HepG2 (cell line): ENCODE measurements at regions not wholly inside any gene's neighbourhood (a gene's known extent, or its start where the extent isn't known, plus 50 kb on each side); places are given as distances from the start of the nearest gene placed in this dataset.

ENCODE experiments used
- MIXL1 ChIP-seq: IDR thresholded peaks from 2 replicates; pipeline ENCODE4 v1.6.1; 2016
- NFYB ChIP-seq: sonication (generic); formaldehyde crosslinking; IDR thresholded peaks from 2 replicates; pipeline ENCODE4 v1.4.0; 2020; ENCODE audit warnings: missing genetic modification reagents
- TF ChIP-seq, protein P1 (sequence below): sonication (generic); formaldehyde crosslinking; IDR thresholded peaks from one replicate; pipeline ENCODE4 v1.5.1; 2020; ENCODE audit warnings: mild to moderate bottlenecking, missing genetic modification reagents; ENCODE audit errors: not compliant biosample characterization
- TF ChIP-seq, protein P2 (sequence below), 2 experiments: sonication (generic) in 1 of 2; formaldehyde crosslinking in 1 of 2; IDR thresholded peaks; 2 replicates each; pipeline versions ENCODE4 v1.5.1 to v1.6.1; 2011 to 2020; ENCODE audit warnings: borderline replicate concordance in 1 of 2, low read depth in 1 of 2, low read length in 1 of 2, mild to moderate bottlenecking in 1 of 2, missing genetic modification reagents in 1 of 2, moderate library complexity in 1 of 2

GRCh38 chr14:82354126-82354525, 820.5 kb upstream of the SEL1L start (continued):
- TF ChIP-seq, protein P1, sequence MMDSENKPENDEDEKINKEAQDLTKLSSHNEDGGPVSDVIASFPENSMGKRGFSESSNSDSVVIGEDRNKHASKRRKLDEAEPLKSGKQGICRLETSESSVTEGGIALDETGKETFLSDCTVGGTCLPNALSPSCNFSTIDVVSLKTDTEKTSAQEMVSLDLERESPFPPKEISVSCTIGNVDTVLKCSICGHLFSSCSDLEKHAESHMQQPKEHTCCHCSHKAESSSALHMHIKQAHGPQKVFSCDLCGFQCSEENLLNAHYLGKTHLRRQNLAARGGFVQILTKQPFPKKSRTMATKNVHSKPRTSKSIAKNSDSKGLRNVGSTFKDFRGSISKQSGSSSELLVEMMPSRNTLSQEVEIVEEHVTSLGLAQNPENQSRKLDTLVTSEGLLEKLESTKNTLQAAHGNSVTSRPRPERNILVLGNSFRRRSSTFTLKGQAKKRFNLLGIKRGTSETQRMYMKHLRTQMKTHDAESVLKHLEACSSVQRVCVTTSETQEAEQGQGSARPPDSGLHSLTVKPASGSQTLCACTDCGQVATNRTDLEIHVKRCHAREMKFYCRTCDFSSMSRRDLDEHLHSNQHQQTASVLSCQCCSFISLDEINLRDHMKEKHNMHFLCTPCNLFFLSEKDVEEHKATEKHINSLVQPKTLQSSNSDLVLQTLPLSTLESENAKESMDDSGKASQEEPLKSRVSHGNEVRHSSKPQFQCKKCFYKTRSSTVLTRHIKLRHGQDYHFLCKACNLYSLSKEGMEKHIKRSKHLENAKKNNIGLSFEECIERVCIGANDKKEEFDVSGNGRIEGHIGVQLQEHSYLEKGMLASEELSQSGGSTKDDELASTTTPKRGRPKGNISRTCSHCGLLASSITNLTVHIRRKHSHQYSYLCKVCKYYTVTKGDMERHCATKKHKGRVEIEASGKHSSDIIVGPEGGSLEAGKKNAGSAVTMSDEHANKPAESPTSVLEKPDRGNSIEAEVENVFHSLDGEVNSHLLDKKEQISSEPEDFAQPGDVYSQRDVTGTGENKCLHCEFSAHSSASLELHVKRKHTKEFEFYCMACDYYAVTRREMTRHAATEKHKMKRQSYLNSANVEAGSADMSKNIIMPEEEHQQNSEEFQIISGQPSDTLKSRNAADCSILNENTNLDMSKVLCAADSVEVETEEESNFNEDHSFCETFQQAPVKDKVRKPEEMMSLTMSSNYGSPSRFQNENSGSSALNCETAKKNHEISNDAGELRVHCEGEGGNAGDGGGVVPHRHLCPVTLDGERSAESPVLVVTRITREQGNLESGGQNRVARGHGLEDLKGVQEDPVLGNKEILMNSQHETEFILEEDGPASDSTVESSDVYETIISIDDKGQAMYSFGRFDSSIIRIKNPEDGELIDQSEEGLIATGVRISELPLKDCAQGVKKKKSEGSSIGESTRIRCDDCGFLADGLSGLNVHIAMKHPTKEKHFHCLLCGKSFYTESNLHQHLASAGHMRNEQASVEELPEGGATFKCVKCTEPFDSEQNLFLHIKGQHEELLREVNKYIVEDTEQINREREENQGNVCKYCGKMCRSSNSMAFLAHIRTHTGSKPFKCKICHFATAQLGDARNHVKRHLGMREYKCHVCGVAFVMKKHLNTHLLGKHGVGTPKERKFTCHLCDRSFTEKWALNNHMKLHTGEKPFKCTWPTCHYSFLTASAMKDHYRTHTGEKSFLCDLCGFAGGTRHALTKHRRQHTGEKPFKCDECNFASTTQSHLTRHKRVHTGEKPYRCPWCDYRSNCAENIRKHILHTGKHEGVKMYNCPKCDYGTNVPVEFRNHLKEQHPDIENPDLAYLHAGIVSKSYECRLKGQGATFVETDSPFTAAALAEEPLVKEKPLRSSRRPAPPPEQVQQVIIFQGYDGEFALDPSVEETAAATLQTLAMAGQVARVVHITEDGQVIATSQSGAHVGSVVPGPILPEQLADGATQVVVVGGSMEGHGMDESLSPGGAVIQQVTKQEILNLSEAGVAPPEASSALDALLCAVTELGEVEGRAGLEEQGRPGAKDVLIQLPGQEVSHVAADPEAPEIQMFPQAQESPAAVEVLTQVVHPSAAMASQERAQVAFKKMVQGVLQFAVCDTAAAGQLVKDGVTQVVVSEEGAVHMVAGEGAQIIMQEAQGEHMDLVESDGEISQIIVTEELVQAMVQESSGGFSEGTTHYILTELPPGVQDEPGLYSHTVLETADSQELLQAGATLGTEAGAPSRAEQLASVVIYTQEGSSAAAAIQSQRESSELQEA: no peak
- no peak for TF ChIP-seq NFYB (CRISPR knock-in tag)
- TF ChIP-seq, protein P2, sequence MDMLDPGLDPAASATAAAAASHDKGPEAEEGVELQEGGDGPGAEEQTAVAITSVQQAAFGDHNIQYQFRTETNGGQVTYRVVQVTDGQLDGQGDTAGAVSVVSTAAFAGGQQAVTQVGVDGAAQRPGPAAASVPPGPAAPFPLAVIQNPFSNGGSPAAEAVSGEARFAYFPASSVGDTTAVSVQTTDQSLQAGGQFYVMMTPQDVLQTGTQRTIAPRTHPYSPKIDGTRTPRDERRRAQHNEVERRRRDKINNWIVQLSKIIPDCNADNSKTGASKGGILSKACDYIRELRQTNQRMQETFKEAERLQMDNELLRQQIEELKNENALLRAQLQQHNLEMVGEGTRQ (IDR thresholded peaks at IDR 0.05; ENCODE audit: low read depth, low read length): no peak
- TF ChIP-seq, protein P2 (CRISPR knock-in tag; IDR thresholded peaks at IDR 0.05; ENCODE audit: borderline replicate concordance): no peak
- no peak for TF ChIP-seq MIXL1 (CRISPR knock-in tag)
- TF ChIP-seq, all 625 proteins: peak for 0
